K562 (cell line): ENCODE measurements at regions not wholly inside any gene's neighbourhood (a gene's known extent, or its start where the extent isn't known, plus 50 kb on each side); places are given as distances from the start of the nearest gene placed in this dataset.

Experiments
- ATAC-seq: fragments of 200-7000 bp; cut with Tn5 transposase; 3 replicates; pipeline ENCODE4 v1.9.1; 2020; ENCODE audit warnings: moderate library complexity
- BruUV-seq: library from RNA; stranded (reverse); fragments of 400-500 nt; replicated peaks from 2 replicates; lab custom pipeline; 2021; lab: Mats Ljungman, UMichigan
- CTCF ChIA-PET: fragments of 300-600 bp; formaldehyde crosslinking; extraction: SDS; loops from one replicate; lab custom pipeline; 2021; ENCODE audit warnings: low intra/inter-chr PET ratio; lab: Yijun Ruan, JAX
- POLR2A ChIA-PET: fragments of 300-600, 350-650 bp; sonication (Branson Sonifier 250); formaldehyde crosslinking; extraction: SDS; loops from one replicate; lab custom pipeline; 2021; ENCODE audit warnings: antibody characterized with exemption, inconsistent platforms; lab: Yijun Ruan, JAX
- DNase-seq, 4 experiments: peaks; one replicate each; pipeline versions ENCODE4 v3.0.0 to v3.0.0-alpha.2; 2011 to 2018; ENCODE audit warnings: low spot score in 3 of 4, mixed read lengths in 3 of 4; ENCODE audit errors: extremely low read depth in 1 of 4
- FAIRE-seq: peaks from 2 replicates; lab custom pipeline; 2011; peaks lifted over from hg19 to GRCh38; lab: Jason Lieb, UNC
- H2AFZ ChIP-seq: 2 replicates; pipeline ENCODE4 v1.6.0; 2011; ENCODE audit warnings: low read depth, low read length, control low read depth, inconsistent platforms
- H3K27ac ChIP-seq: fragments of 200-600 bp; 3 replicates; pipeline ENCODE4 v1.8.0; 2011; ENCODE audit warnings: low read depth, mild to moderate bottlenecking, control low read depth, inconsistent platforms, low read length, moderate library complexity, mixed read lengths; ENCODE audit errors: extremely low read depth
- H3K27me3 ChIP-seq, 2 experiments: fragments of 300-600 bp in 1 of 2; 2 replicates in 1 of 2; 3 replicates in 1 of 2; pipeline versions ENCODE4 v1.6.0 to v1.8.0; 2011; ENCODE audit warnings: inconsistent platforms in 2 of 2, low read length in 2 of 2, mild to moderate bottlenecking in 1 of 2, mixed read lengths in 1 of 2, moderate library complexity in 1 of 2; ENCODE audit not compliant: control insufficient read depth in 2 of 2, insufficient read depth in 2 of 2
- H3K36me3 ChIP-seq: fragments of 300-600 bp; 3 replicates; pipeline ENCODE4 v1.8.0; 2011; ENCODE audit warnings: mild to moderate bottlenecking, low read length, inconsistent platforms; ENCODE audit not compliant: control insufficient read depth, insufficient read depth
- H3K4me1 ChIP-seq, 2 experiments: fragments of 200-600 bp in 1 of 2; replicated peaks in 1 of 2; 2 replicates in 1 of 2; 3 replicates in 1 of 2; pipeline versions ENCODE4 v1.5.1 to v1.8.0; 2011; ENCODE audit warnings: inconsistent platforms in 2 of 2, low read length in 2 of 2, mild to moderate bottlenecking in 1 of 2, mixed read lengths in 1 of 2, moderate library complexity in 1 of 2; ENCODE audit not compliant: control insufficient read depth in 2 of 2, insufficient read depth in 2 of 2
- H3K4me2 ChIP-seq: 2 replicates; pipeline ENCODE4 v1.6.1; 2011; ENCODE audit warnings: low read length, control low read depth, inconsistent platforms, mixed read lengths; ENCODE audit not compliant: insufficient read depth
- H3K4me3 ChIP-seq: fragments of 200-600 bp; sonication (generic), shearing (Covaris generic); 2 replicates; pipeline ENCODE4 v1.5.1; 2016; ENCODE audit warnings: control low read depth, inconsistent platforms
- H3K79me2 ChIP-seq: fragments of 200-600 bp; 3 replicates; pipeline ENCODE4 v1.8.0; 2011; ENCODE audit warnings: low read length, inconsistent platforms; ENCODE audit not compliant: control insufficient read depth, insufficient read depth
- H3K9ac ChIP-seq, 2 experiments: 2 replicates each; pipeline versions ENCODE4 v1.6.0 to v1.6.1; 2011; ENCODE audit warnings: low read depth in 2 of 2, low read length in 2 of 2, control low read depth in 1 of 2, inconsistent platforms in 1 of 2, mild to moderate bottlenecking in 1 of 2, mixed read lengths in 1 of 2; ENCODE audit not compliant: insufficient read depth in 1 of 2
- H3K9me1 ChIP-seq: one replicate; pipeline ENCODE4 v1.6.0; 2011; ENCODE audit warnings: inconsistent platforms, mild to moderate bottlenecking, low read length, moderate library complexity; ENCODE audit not compliant: control insufficient read depth, insufficient read depth
- H3K9me3 ChIP-seq: replicated peaks from 2 replicates; pipeline ENCODE4 v1.5.1; 2011; ENCODE audit warnings: low read depth, low read length, inconsistent platforms; ENCODE audit not compliant: control insufficient read depth, insufficient read depth
- H4K20me1 ChIP-seq: replicated peaks from 2 replicates; pipeline ENCODE4 v1.6.1; 2011; ENCODE audit warnings: low read length, inconsistent platforms, mixed read lengths; ENCODE audit not compliant: control insufficient read depth, insufficient read depth
- ATF2 ChIP-seq: sonication (generic); formaldehyde crosslinking; IDR thresholded peaks from 2 replicates; pipeline ENCODE4 v1.8.1; 2022; ENCODE audit warnings: missing genetic modification reagents
- BCL6 ChIP-seq: fragments of 250-450 bp; sonication (Bioruptor Pico); IDR thresholded peaks from 2 replicates; pipeline ENCODE4 v1.4.0; 2020
- FOXJ2 ChIP-seq: fragments of 200-800 bp; sonication (Bioruptor generic); IDR thresholded peaks from 2 replicates; pipeline ENCODE4 v1.6.1; 2016; ENCODE audit warnings: missing genetic modification characterization, missing compliant biosample characterization
- HMGXB4 ChIP-seq: sonication (generic); formaldehyde crosslinking; IDR thresholded peaks from 2 replicates; pipeline ENCODE4 v1.8.1; 2023; ENCODE audit warnings: mild to moderate bottlenecking, missing genetic modification reagents
- MIER1 ChIP-seq: fragments of 450-650 bp; IDR thresholded peaks from 2 replicates; pipeline ENCODE4 v1.6.1; 2016; ENCODE audit warnings: antibody characterized with exemption, mild to moderate bottlenecking, low read depth
- MLLT1 ChIP-seq, 2 experiments: fragments of 450-650 bp; IDR thresholded peaks; 2 replicates each; pipeline ENCODE4 v1.6.1; 2016
- NEUROD1 ChIP-seq: fragments of 150-350 bp; IDR thresholded peaks from 2 replicates; pipeline ENCODE4 v1.6.1; 2014; ENCODE audit warnings: borderline replicate concordance, low read length, low read depth; ENCODE audit not compliant: partially characterized antibody
- RFX1 ChIP-seq: fragments of 450-650 bp; IDR thresholded peaks from 2 replicates; pipeline ENCODE4 v1.6.1; 2016; ENCODE audit warnings: mild to moderate bottlenecking, moderate library complexity
- TOE1 ChIP-seq, 2 experiments: fragments of 450-650 bp in 1 of 2; sonication (generic) in 1 of 2; formaldehyde crosslinking in 1 of 2; IDR thresholded peaks; 2 replicates each; pipeline versions ENCODE4 v1.7.1 to v1.8.0; 2016 to 2022; ENCODE audit warnings: borderline replicate concordance in 2 of 2, mild to moderate bottlenecking in 2 of 2, antibody characterized with exemption in 1 of 2, inconsistent platforms in 1 of 2, low read depth in 1 of 2, missing genetic modification reagents in 1 of 2, moderate library complexity in 1 of 2
- WGBS: fragments of 100-300 bp; shearing (Covaris generic); methylation state at CpG from one replicate; pipeline ENCODE4 v1.1.6; 2016; ENCODE audit warnings: low coverage, mixed read lengths; ENCODE audit not compliant: insufficient coverage; ENCODE audit errors: missing lambda C conversion rate; 5-methylcytosine and 5-hydroxymethylcytosine counted together
- in situ Hi-C: fragments of 300-500 bp; cut with MboI; formaldehyde crosslinking; loops from 4 replicates; pipeline ENCODE4 v1.15.0; 2018; ENCODE audit warnings: inconsistent platforms, mixed read lengths
- intact Hi-C: fragments of 100-400 bp; cut with micrococcal nuclease; formaldehyde crosslinking; loops from 2 replicates; pipeline ENCODE4 v1.14.2; 2022

GRCh38 chr9:73643379-73644013 lies 491.8 kb downstream of the ANXA1 start:
- no peaks in the 10 kb centered on the region for H3K4me1 ChIP-seq
- peak; percentile 29 for TF ChIP-seq RFX1
- 0 out of 2 replicates have a peak, but pooled peaks have one; percentile 47 for TF ChIP-seq FOXJ2 (tag)
- no peak for TF ChIP-seq TOE1 (IDR thresholded peaks at IDR 0.05; ENCODE audit: borderline replicate concordance)
- TF ChIP-seq TOE1 (CRISPR knock-in tag; IDR thresholded peaks at IDR 0.05; ENCODE audit: borderline replicate concordance, low read depth) = no peak
- H4K20me1 ChIP-seq = no peaks in the 10 kb centered on the region
- in situ Hi-C loops = no loop called here
- no peak overlapping the region for H3K9ac ChIP-seq
- FAIRE-seq (no peak), ATAC-seq (no peak), DNase-seq (no peak)
- BruUV-seq = no TSS peak
- no peaks in the 10 kb centered on the region for H3K79me2 ChIP-seq
- no peaks in the 10 kb centered on the region for H3K27me3 ChIP-seq
- H3K4me3 ChIP-seq = no peak overlapping the region
- no peaks in the 10 kb centered on the region for H3K9me3 ChIP-seq
- H2AFZ ChIP-seq = no peak overlapping the region
- ChIA-PET CTCF (no interaction called here), POLR2A (no interaction called here)
- WGBS = 10% methylated on average over 7 of the region's 7 CpGs
- intact Hi-C loops = no loop called here
- H3K36me3 ChIP-seq = no peaks in the 10 kb centered on the region
- no peak overlapping the region for H3K27ac ChIP-seq
- no peaks in the 10 kb centered on the region for H3K9me1 ChIP-seq
- no peak overlapping the region for H3K4me2 ChIP-seq

- H3K9me1 ChIP-seq = no peaks in the 10 kb centered on the region
- no peak for ATAC-seq
- TF ChIP-seq MIER1 (no peak), MLLT1 (IDR thresholded peaks at IDR 0.05) (no peak), BCL6 (CRISPR knock-in tag) (no peak), NEUROD1 (no peak), ATF2 (CRISPR knock-in tag) (no peak), HMGXB4 (CRISPR knock-in tag) (no peak)
These were observed 495.9 kb downstream of the ANXA1 start for GRCh38 chr9:73647560-73647959.

More at GRCh38 chr9:73647560-73647959, 495.9 kb downstream of the ANXA1 start:
- ChIA-PET CTCF (no interaction called here), POLR2A (no interaction called here)
- H3K9me3 ChIP-seq = no peaks in the 10 kb centered on the region
- H3K27me3 ChIP-seq = no peaks in the 10 kb centered on the region
- no peak overlapping the region for H3K27ac ChIP-seq
- 58% methylated on average over 9 of the region's 13 CpGs for WGBS
- FAIRE-seq (no peak), DNase-seq (no peak)
- intact Hi-C loops = no loop called here
- H3K9ac ChIP-seq = no peak overlapping the region
- no peak overlapping the region for H3K4me2 ChIP-seq
- no peaks in the 10 kb centered on the region for H3K79me2 ChIP-seq
- no peak overlapping the region for H3K4me3 ChIP-seq
- no peak overlapping the region for H2AFZ ChIP-seq
- no peaks in the 10 kb centered on the region for H4K20me1 ChIP-seq
- no peaks in the 10 kb centered on the region for H3K4me1 ChIP-seq
- H3K36me3 ChIP-seq = no peaks in the 10 kb centered on the region
- no TSS peak for BruUV-seq
- in situ Hi-C loops = no loop called here
